Memory B cell (primary cell): ENCODE measurements at regions not wholly inside any gene's neighbourhood (a gene's known extent, or its start where the extent isn't known, plus 50 kb on each side); places are given as distances from the start of the nearest gene placed in this dataset.

Experiments used
- ATAC-seq: fragments of 150-1000 bp; cut with Tn5 transposase; 2 replicates; pipeline ENCODE4 v1.10.0; 2021; ENCODE audit warnings: low read depth, mild to moderate bottlenecking, moderate library complexity
- DNase-seq, 2 donors: peaks; one replicate each; pipeline ENCODE4 v3.0.0; 2022; ENCODE audit warnings: low spot score in 2 of 2
- H3K27ac Mint-ChIP-seq: one replicate; pipeline ENCODE4 v1.8.0; 2022; ENCODE audit warnings: mild to moderate bottlenecking, moderate library complexity, mixed read lengths
- H3K27me3 Mint-ChIP-seq: one replicate; pipeline ENCODE4 v1.8.0; 2022; ENCODE audit warnings: mixed read lengths
- H3K36me3 Mint-ChIP-seq: one replicate; pipeline ENCODE4 v1.8.0; 2022; ENCODE audit warnings: mild to moderate bottlenecking, mixed read lengths
- H3K4me1 Mint-ChIP-seq: one replicate; pipeline ENCODE4 v1.8.0; 2022; ENCODE audit warnings: mixed read lengths
- H3K4me3 Mint-ChIP-seq: one replicate; pipeline ENCODE4 v1.8.0; 2022; ENCODE audit warnings: mild to moderate bottlenecking, moderate library complexity, mixed read lengths
- H3K9me3 Mint-ChIP-seq: one replicate; pipeline ENCODE4 v1.8.0; 2022; ENCODE audit warnings: mixed read lengths

DNA sequence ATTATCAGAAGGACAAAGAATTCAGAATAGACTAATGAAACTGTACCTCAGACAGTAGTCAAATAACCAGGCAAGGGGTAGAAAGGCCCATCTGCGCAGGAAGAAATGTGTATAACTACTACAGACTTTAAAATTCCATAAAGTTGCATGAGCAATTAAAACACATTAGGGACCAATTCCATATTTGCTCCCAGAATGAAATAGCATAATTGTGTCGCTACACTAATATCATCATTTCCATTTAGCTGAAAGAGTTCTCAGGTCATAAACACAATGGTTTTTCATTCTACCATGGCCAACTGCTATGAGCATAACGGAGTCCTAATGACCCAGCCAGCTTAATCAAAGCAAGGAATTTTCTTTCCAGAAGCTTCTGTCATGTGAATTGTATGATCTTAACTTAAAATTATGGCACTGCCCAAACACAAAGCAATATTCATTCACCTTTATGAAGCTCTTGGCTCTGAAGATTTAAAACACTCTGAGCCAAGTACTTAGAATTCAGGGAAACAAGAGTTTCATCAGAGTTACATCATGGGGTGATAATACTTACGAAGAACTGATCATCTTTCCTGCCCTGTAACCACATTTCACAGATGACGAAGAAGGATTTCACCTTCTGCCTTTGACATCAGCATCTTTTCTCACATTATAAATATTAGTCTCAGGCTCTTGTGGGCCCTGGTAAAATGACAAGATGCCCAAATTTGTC, 98.1 kb upstream of the DOCK1 start:
- Mint-ChIP-seq H3K9me3 (peaks cover 10% of the 10 kb centered on the region), H3K36me3 (no peaks in the 10 kb centered on the region), H3K27ac (no peak overlapping the region), H3K4me1 (no peaks in the 10 kb centered on the region), H3K27me3 (no peaks in the 10 kb centered on the region), H3K4me3 (no peak overlapping the region)
- no peak for DNase-seq
- no peak for ATAC-seq

DNA sequence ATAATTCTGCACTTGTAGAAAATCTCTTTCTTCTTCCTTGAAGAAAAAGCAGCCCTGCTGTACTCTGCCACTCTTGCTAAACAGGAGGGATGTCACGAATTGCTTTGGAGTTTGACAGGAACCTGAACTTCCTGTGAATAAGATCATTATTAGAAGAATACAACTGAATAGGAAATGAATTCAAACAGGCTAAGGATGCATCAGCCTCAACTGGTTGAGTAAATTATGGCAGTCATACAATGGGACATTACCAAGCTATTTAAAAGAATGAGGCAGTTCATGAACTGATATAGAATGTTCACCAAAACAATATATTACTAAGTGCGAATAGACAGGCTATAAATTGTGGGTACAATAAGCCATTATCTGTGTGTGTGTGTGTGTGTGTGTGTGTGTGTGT, 97.1 kb upstream of the DOCK1 start:
- Mint-ChIP-seq H3K36me3 (no peaks in the 10 kb centered on the region), H3K27me3 (no peaks in the 10 kb centered on the region), H3K4me1 (no peaks in the 10 kb centered on the region), H3K4me3 (no peak overlapping the region), H3K27ac (no peak overlapping the region), H3K9me3 (peaks cover 10% of the 10 kb centered on the region)
- DNase-seq (no peak), ATAC-seq (no peak)

DNA sequence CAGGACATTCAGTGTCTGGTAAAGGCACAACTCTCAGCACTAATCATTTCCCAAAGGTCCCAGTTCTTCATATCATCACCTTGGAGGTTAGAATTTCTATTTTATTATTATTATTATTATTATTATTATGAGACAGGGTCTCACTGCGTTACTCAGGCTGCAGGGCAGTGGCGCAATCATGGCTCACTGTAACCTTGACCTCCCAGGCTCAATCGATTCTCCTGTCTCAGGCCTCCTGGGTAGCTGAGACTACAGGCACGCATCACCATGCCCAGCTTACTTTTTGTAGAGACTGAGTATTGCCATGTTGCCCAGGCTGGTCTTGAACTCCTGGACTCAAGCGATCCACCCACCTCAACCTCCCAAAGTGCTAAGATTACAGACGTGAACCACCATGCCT, 91.8 kb upstream of the DOCK1 start:
- ATAC-seq (no peak), DNase-seq (no peak)
- H3K36me3 Mint-ChIP-seq, result no peaks in the 10 kb centered on the region
- H3K27me3 Mint-ChIP-seq, result no peaks in the 10 kb centered on the region
- no peak overlapping the region for H3K27ac Mint-ChIP-seq
- H3K9me3 Mint-ChIP-seq, result peaks cover 14% of the 10 kb centered on the region
- H3K4me1 Mint-ChIP-seq, result no peaks in the 10 kb centered on the region
- H3K4me3 Mint-ChIP-seq, result no peak overlapping the region

DNA sequence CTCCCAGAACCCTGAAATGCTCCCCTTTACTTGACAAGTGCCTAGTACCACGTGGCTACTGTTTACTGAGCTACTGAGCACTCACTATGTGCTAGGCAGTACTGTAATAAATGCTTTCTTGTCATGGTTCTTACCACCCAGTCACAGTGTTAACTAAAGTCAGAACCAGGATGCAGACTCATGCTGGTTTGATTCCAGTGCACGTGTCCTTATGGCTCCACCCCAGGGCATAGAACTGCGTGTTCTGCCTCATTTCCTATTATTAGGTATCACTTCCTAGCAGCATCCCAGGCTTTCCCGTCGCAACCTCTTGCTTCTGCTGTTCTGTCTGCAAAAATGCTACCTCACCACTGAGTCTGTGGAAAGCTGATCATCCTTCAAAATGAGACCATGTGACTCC, 71.7 kb upstream of the DOCK1 start:
- Mint-ChIP-seq H3K4me3 (no peak overlapping the region), H3K36me3 (no peaks in the 10 kb centered on the region)

GRCh38 chr10:126836009-126836408, 69.2 kb upstream of the DOCK1 start:
- H3K27ac Mint-ChIP-seq, result no peak overlapping the region
- ATAC-seq (no peak), DNase-seq (no peak)
- peaks cover 8% of the 10 kb centered on the region for H3K9me3 Mint-ChIP-seq
- H3K4me1 Mint-ChIP-seq, result no peaks in the 10 kb centered on the region
- H3K4me3 Mint-ChIP-seq, result no peak overlapping the region
- no peaks in the 10 kb centered on the region for H3K27me3 Mint-ChIP-seq
- no peaks in the 10 kb centered on the region for H3K36me3 Mint-ChIP-seq

More for the DNA sequence above, 71.7 kb upstream of the DOCK1 start:
- Mint-ChIP-seq H3K27me3 (no peaks in the 10 kb centered on the region), H3K27ac (no peak overlapping the region), H3K9me3 (peaks cover 11% of the 10 kb centered on the region), H3K4me1 (no peaks in the 10 kb centered on the region)
- no peak for ATAC-seq
- DNase-seq, result no peak

DNA sequence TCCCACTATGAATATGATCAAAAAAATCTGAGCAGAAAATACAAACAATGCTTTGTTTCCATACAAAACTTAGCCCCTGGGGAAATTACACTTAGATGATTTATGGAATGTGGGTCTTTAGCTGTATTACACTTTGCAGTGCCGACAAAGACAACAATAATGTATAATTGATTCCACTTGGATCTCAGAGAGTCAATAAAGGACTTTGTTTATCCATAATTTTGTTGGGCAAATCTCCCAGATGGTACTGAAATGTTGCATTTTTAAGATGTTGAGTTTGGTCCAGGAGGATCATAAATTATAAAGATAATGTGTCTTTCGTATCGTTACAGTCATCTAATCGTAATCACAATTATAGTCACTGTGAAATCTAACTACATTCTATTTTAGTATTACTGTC, 66.9 kb upstream of the DOCK1 start:
- Mint-ChIP-seq H3K9me3 (peaks cover 8% of the 10 kb centered on the region), H3K27ac (no peak overlapping the region), H3K4me3 (no peak overlapping the region), H3K27me3 (no peaks in the 10 kb centered on the region), H3K36me3 (no peaks in the 10 kb centered on the region), H3K4me1 (no peaks in the 10 kb centered on the region)
- ATAC-seq, result no peak
- no peak for DNase-seq

DNA sequence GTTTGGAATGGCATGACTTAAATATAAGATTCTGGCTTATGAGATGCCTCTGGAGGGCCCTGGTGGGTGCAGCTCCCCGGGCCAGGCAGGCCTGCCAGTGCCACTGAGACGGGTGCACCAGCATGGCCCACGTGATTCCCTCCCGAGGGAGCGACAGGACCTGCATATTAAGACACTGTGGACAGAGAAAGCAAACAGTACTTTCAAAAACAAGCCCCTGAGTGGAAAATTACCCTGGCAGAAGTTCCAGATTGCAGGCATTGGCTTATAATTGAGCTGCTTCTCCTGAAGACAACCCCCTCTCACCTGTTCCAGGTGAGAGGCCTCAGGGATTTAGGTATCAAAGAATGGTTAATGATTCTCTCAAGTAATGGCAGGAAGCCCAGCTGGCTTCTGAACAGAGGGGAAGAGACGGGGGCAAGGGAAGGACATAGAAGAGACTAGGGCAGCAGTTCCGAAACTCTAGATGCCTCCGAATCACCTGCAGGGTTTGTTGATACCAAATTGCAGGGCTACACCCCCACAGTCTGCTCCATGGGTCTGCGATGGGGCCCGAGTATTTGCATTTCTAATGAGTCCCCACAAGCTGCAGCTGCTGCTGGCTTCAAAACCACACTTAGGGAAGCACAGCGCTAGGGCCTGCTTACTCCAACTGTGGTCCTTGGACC, 66.0 kb upstream of the DOCK1 start:
- no peak for ATAC-seq
- Mint-ChIP-seq H3K4me3 (no peak overlapping the region), H3K27ac (no peak overlapping the region), H3K27me3 (no peaks in the 10 kb centered on the region), H3K4me1 (no peaks in the 10 kb centered on the region), H3K36me3 (no peaks in the 10 kb centered on the region), H3K9me3 (peaks cover 6% of the 10 kb centered on the region)
- DNase-seq, result no peak

DNA sequence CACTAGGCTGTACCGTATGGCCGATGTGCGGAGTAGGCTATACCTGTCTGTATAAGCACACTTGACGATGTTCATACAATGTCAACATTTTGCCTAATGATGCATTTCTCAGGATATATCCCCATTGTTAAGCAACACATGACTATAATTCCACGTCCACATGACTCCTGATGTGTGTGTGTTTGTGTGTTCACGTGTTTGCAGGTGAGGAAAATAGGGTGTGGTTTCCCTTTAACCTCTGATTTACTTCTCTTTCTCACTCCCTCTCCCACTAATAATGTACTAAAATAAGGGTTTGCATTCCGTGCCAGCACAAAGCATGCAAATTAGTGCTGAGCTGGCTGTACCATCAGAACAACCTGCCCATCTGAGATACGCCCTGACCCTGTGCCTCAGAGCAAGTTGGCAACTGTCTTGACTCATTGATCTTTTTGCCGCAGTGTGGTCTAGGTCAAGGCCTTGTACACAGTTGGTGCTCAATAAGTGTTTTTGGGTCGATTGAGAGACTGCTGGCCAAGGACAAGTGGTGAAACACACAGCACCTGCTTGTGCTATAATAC, 64.6 kb upstream of the DOCK1 start:
- H3K4me1 Mint-ChIP-seq, result no peaks in the 10 kb centered on the region

DNA sequence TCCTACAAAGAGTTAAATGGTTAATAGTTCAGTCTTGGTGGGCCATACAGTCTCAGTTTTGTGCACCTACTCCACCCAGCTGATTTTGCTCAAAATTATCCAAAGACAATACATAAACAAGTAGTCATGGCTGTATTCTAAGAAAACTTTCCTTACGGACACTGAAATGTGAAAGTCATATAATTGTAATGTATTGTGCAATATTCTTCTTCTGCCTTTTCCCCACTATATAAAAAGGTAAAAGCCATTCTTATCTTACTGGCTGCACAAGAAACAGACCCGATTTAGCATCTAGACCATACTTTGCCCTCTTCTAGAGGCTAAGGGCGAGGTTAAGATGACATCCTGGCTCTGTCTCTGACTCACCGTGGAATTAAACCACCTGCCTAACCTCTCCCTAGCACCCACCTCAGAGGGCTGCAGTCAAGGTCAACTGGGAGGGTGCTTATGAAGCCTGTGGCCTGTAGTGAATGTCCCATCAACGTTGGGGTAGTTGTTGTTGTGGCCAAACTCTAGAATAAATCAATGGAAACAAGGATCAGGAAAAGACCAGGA, 63.8 kb upstream of the DOCK1 start:
- Mint-ChIP-seq H3K36me3 (no peaks in the 10 kb centered on the region), H3K4me3 (no peak overlapping the region), H3K4me1 (no peaks in the 10 kb centered on the region), H3K9me3 (peaks cover 6% of the 10 kb centered on the region), H3K27me3 (no peaks in the 10 kb centered on the region), H3K27ac (no peak overlapping the region)
- ATAC-seq (no peak), DNase-seq (no peak)

More for the DNA sequence above, 64.6 kb upstream of the DOCK1 start:
- no peak overlapping the region for H3K27ac Mint-ChIP-seq
- DNase-seq, result no peak
- no peak overlapping the region for H3K4me3 Mint-ChIP-seq
- no peak for ATAC-seq
- H3K36me3 Mint-ChIP-seq, result no peaks in the 10 kb centered on the region
- peaks cover 6% of the 10 kb centered on the region for H3K9me3 Mint-ChIP-seq
- H3K27me3 Mint-ChIP-seq, result no peaks in the 10 kb centered on the region

- DNase-seq, result no peak
- Mint-ChIP-seq H3K9me3 (peaks cover 3% of the 10 kb centered on the region), H3K4me3 (no peak overlapping the region), H3K36me3 (no peaks in the 10 kb centered on the region), H3K27ac (no peak overlapping the region), H3K4me1 (no peaks in the 10 kb centered on the region), H3K27me3 (no peaks in the 10 kb centered on the region)
- no peak for ATAC-seq
Measured at GRCh38 chr10:126842356-126842755, 62.9 kb upstream of the DOCK1 start.

DNA sequence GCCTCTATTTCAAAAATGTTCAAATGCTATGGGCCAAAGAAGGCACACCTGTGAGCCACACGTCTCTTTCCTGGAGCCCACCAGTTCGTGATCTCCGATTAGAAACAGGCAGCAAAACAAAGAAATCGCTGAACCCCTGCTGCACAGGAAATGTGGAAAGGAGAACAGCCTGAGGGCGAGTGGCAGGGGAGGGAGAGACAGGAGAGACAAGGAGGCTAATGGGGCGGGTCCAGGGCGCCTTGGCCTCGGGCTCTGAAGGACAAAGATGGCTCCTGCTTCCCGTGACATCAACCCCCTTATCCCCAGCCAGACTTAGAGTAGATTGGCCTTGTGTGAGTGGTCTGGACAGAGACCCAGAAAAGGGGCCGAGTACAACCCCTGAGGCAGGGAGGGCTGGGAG, 62.4 kb upstream of the DOCK1 start:
- Mint-ChIP-seq H3K27ac (no peak overlapping the region), H3K36me3 (no peaks in the 10 kb centered on the region), H3K4me3 (no peak overlapping the region), H3K27me3 (no peaks in the 10 kb centered on the region), H3K9me3 (peaks cover 3% of the 10 kb centered on the region), H3K4me1 (no peaks in the 10 kb centered on the region)
- ATAC-seq (no peak), DNase-seq (no peak)

DNA sequence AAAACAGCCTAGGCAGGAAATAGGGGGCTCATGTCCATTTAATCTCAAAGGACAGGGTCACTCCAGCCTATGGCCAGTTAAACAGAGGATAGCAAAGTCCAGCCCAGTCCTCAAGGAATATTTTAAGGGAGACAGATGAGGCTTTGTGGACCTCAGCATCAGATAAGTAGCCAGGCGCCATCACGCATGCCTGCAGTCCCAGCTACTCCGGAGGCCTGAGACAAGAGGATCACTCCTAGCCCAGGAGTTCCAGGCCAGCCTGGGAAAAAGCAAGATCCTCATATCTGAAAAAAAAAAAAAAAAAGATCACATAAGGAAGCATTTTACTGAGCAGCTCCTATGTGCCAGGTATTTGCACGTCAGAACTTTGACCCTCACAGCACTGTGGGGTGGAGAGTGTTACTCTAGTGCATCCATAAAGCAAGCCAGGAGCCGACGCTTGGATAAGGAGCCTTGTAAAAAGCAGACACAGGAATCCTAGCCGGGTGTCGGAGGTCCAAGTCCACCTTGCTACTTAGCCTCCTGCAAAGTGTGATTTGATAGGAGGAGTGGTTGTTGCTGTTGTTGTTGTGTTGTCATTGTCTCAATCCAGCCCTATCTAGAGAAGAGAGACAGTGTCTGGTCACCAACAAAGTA, 61.8 kb upstream of the DOCK1 start:
- DNase-seq (no peak), ATAC-seq (no peak)
- Mint-ChIP-seq H3K4me1 (no peaks in the 10 kb centered on the region), H3K4me3 (no peak overlapping the region), H3K27me3 (no peaks in the 10 kb centered on the region), H3K27ac (no peak overlapping the region), H3K36me3 (no peaks in the 10 kb centered on the region), H3K9me3 (peaks cover 3% of the 10 kb centered on the region)

- H3K4me1 Mint-ChIP-seq, result no peaks in the 10 kb centered on the region
- no peaks in the 10 kb centered on the region for H3K36me3 Mint-ChIP-seq
- H3K27me3 Mint-ChIP-seq, result no peaks in the 10 kb centered on the region
- ATAC-seq (no peak), DNase-seq (no peak)
- no peak overlapping the region for H3K4me3 Mint-ChIP-seq
- H3K27ac Mint-ChIP-seq, result no peak overlapping the region
- peaks cover 3% of the 10 kb centered on the region for H3K9me3 Mint-ChIP-seq
Measured at GRCh38 chr10:126844406-126844805, 60.8 kb upstream of the DOCK1 start.

DNA sequence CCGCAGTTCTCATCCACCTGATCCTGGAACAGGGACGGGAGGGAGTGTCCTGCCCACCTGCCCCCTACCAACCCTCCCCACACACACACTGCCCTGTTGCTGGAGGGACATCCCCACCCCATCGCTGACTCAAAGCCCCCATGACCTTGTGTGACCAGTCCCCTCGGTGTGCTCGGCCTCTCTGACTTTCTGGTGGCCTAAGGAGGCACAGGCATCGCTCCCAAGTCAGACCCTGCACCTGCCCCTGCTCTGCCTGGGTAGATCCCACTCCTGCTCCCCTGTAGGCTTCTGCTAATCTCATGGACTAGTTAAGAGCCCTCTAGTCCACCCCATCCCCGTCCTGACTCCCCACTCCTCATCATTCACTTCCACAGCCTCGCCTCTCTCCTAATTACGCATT, 58.8 kb upstream of the DOCK1 start:
- no peak overlapping the region for H3K4me3 Mint-ChIP-seq
- ATAC-seq, result no peak
- peaks cover 3% of the 10 kb centered on the region for H3K9me3 Mint-ChIP-seq
- H3K36me3 Mint-ChIP-seq, result no peaks in the 10 kb centered on the region
- no peaks in the 10 kb centered on the region for H3K4me1 Mint-ChIP-seq
- DNase-seq, result no peak
- H3K27ac Mint-ChIP-seq, result no peak overlapping the region
- H3K27me3 Mint-ChIP-seq, result no peaks in the 10 kb centered on the region
